CD14-positive monocyte (primary cell): ENCODE measurements at regions not wholly inside any gene's neighbourhood (a gene's known extent, or its start where the extent isn't known, plus 50 kb on each side); places are given as distances from the start of the nearest gene placed in this dataset.

Experiments
- DNase-seq, 3 donors: peaks; one replicate each; pipeline ENCODE4 v3.0.0-alpha.2; 2011 to 2022
- H2AFZ ChIP-seq: 2 replicates; pipeline ENCODE4 v1.6.0; 2012; ENCODE audit warnings: mild to moderate bottlenecking, low read depth, low read length, inconsistent platforms; ENCODE audit not compliant: insufficient read depth, poor library complexity, severe bottlenecking
- H3K27ac ChIP-seq, 2 donors: 1 replicate in 1 of 2; 2 replicates in 1 of 2; pipeline ENCODE4 v1.5.1; 2012 to 2013; ENCODE audit warnings: low read length in 2 of 2, control low read depth in 1 of 2, inconsistent platforms in 1 of 2, low read depth in 1 of 2, mild to moderate bottlenecking in 1 of 2
- H3K27me3 ChIP-seq, 2 donors: one replicate each; pipeline versions ENCODE4 v1.6.0 to v1.6.1; 2011 to 2013; ENCODE audit warnings: low read length in 2 of 2; ENCODE audit not compliant: control insufficient read depth in 2 of 2, insufficient read depth in 2 of 2
- H3K36me3 ChIP-seq, 2 donors: replicated peaks in 1 of 2; 1 replicate in 1 of 2; 2 replicates in 1 of 2; pipeline versions ENCODE4 v1.5.1 to v1.6.1; 2012 to 2013; ENCODE audit warnings: low read length in 2 of 2, control low read depth in 1 of 2, inconsistent platforms in 1 of 2, mild to moderate bottlenecking in 1 of 2; ENCODE audit not compliant: insufficient read depth in 2 of 2, control insufficient read depth in 1 of 2
- H3K4me1 ChIP-seq, 2 donors: 1 replicate in 1 of 2; 2 replicates in 1 of 2; pipeline versions ENCODE4 v1.5.1 to v1.6.1; 2012 to 2013; ENCODE audit warnings: low read length in 2 of 2, control low read depth in 1 of 2, inconsistent platforms in 1 of 2, mild to moderate bottlenecking in 1 of 2, moderate library complexity in 1 of 2; ENCODE audit not compliant: insufficient read depth in 2 of 2, control insufficient read depth in 1 of 2
- H3K4me2 ChIP-seq: replicated peaks from 2 replicates; pipeline ENCODE3; 2012; ENCODE audit warnings: low read length, moderate library complexity, mild to moderate bottlenecking; ENCODE audit not compliant: poor library complexity, severe bottlenecking; ENCODE audit errors: extremely low read depth
- H3K4me3 ChIP-seq, 3 experiments: fragments of 200-600 bp in 1 of 3; sonication (generic) in 1 of 3; replicated peaks in 1 of 3; 1 replicate in 2 of 3; 2 replicates in 1 of 3; pipeline ENCODE4 v1.5.1; 2011 to 2013; ENCODE audit warnings: low read length in 3 of 3, mild to moderate bottlenecking in 3 of 3, control low read depth in 2 of 3, low read depth in 2 of 3, inconsistent platforms in 1 of 3, moderate library complexity in 1 of 3
- H3K79me2 ChIP-seq: 2 replicates; pipeline ENCODE4 v1.6.0; 2012; ENCODE audit warnings: mild to moderate bottlenecking, control low read depth, inconsistent platforms, low read length, moderate library complexity; ENCODE audit not compliant: insufficient read depth
- H3K9ac ChIP-seq: 2 replicates; pipeline ENCODE4 v1.6.0; 2017; ENCODE audit warnings: low read length, mild to moderate bottlenecking; ENCODE audit not compliant: insufficient read depth, poor library complexity, severe bottlenecking
- H3K9me3 ChIP-seq, 2 donors: replicated peaks in 1 of 2; 1 replicate in 1 of 2; 2 replicates in 1 of 2; pipeline versions ENCODE4 v1.5.1 to v1.6.1; 2012 to 2013; ENCODE audit warnings: low read length in 2 of 2, control low read depth in 1 of 2; ENCODE audit not compliant: control insufficient read depth in 1 of 2, insufficient read depth in 1 of 2
- H4K20me1 ChIP-seq: 2 replicates; pipeline ENCODE4 v1.6.0; 2012; ENCODE audit warnings: mild to moderate bottlenecking, low read length, control low read depth, moderate library complexity; ENCODE audit not compliant: insufficient read depth
- H3K27ac Mint-ChIP-seq, 7 donors: one replicate each; pipeline ENCODE4 v1.8.0; 2020; ENCODE audit warnings: mild to moderate bottlenecking in 7 of 7, mixed read lengths in 7 of 7, moderate library complexity in 6 of 7, inconsistent platforms in 2 of 7
- H3K27me3 Mint-ChIP-seq, 3 donors: one replicate each; pipeline ENCODE4 v1.8.0; 2021 to 2022; ENCODE audit warnings: low read depth in 3 of 3, mild to moderate bottlenecking in 3 of 3, mixed read lengths in 3 of 3, moderate library complexity in 3 of 3, inconsistent platforms in 1 of 3
- H3K36me3 Mint-ChIP-seq, 2 donors: one replicate each; pipeline ENCODE4 v1.8.0; 2020; ENCODE audit warnings: mixed read lengths in 2 of 2, inconsistent platforms in 1 of 2, mild to moderate bottlenecking in 1 of 2
- H3K4me1 Mint-ChIP-seq: one replicate; pipeline ENCODE4 v1.8.0; 2020; ENCODE audit warnings: mild to moderate bottlenecking, mixed read lengths
- H3K4me3 Mint-ChIP-seq, 2 donors: one replicate each; pipeline ENCODE4 v1.8.0; 2020; ENCODE audit warnings: mild to moderate bottlenecking in 2 of 2, mixed read lengths in 2 of 2, moderate library complexity in 1 of 2
- H3K9me3 Mint-ChIP-seq, 7 donors: one replicate each; pipeline ENCODE4 v1.8.0; 2020 to 2022; ENCODE audit warnings: mixed read lengths in 7 of 7, mild to moderate bottlenecking in 6 of 7, moderate library complexity in 6 of 7, inconsistent platforms in 2 of 7
- WGBS: methylation state at CpG from one replicate; pipeline ENCODE4 v1.1.5; 2013; ENCODE audit warnings: missing lambda C conversion rate; ENCODE audit not compliant: insufficient coverage; 5-methylcytosine and 5-hydroxymethylcytosine counted together
- intact Hi-C, 2 donors: fragments of 100-400 bp; cut with micrococcal nuclease; formaldehyde crosslinking; loops; one replicate each; pipeline versions ENCODE4 v1.15.0 to v1.15.1; 2023
- TF ChIP-seq, protein P1 (sequence below): fragments of 200-600 bp; IDR thresholded peaks from one replicate; pipeline ENCODE4 v1.8.0; 2022; ENCODE audit warnings: antibody characterized with exemption, mild to moderate bottlenecking

DNA sequence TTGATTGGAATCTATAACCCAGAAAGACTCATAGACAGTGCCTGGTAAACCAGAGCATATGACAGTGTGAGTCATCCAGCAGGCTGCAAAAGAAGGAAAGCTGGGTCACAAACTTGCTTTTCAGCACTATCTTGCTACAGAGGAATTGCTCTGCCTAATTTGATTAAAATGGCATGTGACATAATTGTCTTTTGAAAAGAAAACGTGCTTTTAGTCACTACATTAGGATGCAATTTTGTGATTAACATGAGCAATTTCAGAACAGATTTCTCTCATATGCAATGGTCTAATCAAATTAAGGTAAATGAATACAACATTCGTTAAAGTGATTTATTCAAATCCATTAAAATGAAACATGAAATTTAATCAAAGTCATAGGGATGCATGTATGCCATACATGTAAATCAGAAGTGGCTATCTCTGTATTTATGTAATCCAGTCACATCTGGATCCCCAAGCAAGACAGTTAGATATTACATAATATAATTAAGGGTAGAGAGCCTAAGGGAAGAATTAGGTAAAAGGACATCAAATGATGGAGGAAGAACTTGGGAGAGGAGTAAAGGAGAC, 400.0 kb upstream of the HTR1E start:
- Histone ChIP-seq H3K9ac (no peak overlapping the region), H3K36me3 (no peaks in the 10 kb centered on the region), H3K4me1 (no peaks in the 10 kb centered on the region), H3K27me3 (no peaks in the 10 kb centered on the region), H3K27ac (no peak overlapping the region), H2AFZ (no peak overlapping the region), H3K4me3 (no peak overlapping the region), H3K79me2 (no peaks in the 10 kb centered on the region), H3K4me2 (no peak overlapping the region), H4K20me1 (no peaks in the 10 kb centered on the region), H3K9me3 (peaks cover 6 to 13% of the 10 kb centered on the region in 2 donors)
- Mint-ChIP-seq H3K36me3 (no peaks in the 10 kb centered on the region), H3K4me3 (no peak overlapping the region), H3K4me1 (no peaks in the 10 kb centered on the region), H3K27ac (no peak overlapping the region), H3K27me3 (no peaks in the 10 kb centered on the region), H3K9me3 (peaks cover 0 to 9% (median 5%) of the 10 kb centered on the region in 7 donors)
- TF ChIP-seq, protein P1, sequence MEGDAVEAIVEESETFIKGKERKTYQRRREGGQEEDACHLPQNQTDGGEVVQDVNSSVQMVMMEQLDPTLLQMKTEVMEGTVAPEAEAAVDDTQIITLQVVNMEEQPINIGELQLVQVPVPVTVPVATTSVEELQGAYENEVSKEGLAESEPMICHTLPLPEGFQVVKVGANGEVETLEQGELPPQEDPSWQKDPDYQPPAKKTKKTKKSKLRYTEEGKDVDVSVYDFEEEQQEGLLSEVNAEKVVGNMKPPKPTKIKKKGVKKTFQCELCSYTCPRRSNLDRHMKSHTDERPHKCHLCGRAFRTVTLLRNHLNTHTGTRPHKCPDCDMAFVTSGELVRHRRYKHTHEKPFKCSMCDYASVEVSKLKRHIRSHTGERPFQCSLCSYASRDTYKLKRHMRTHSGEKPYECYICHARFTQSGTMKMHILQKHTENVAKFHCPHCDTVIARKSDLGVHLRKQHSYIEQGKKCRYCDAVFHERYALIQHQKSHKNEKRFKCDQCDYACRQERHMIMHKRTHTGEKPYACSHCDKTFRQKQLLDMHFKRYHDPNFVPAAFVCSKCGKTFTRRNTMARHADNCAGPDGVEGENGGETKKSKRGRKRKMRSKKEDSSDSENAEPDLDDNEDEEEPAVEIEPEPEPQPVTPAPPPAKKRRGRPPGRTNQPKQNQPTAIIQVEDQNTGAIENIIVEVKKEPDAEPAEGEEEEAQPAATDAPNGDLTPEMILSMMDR, result no peak
- no CpG with 5 or more reads among the region's 2 CpGs for WGBS
- DNase-seq, result no peak
- intact Hi-C loops, result no loop called here

GRCh38 chr6:86536121-86536520, 401.2 kb upstream of the HTR1E start:
- no peaks in the 10 kb centered on the region for H3K27me3 ChIP-seq
- no peak overlapping the region for H3K4me3 ChIP-seq
- peaks cover 6 to 13% of the 10 kb centered on the region in 2 donors for H3K9me3 ChIP-seq
- H3K36me3 ChIP-seq, result no peaks in the 10 kb centered on the region
- DNase-seq, result no peak
- H3K4me3 Mint-ChIP-seq, result no peak overlapping the region
- H2AFZ ChIP-seq, result no peak overlapping the region
- no peak overlapping the region for H3K27ac ChIP-seq
- no peaks in the 10 kb centered on the region for H3K4me1 Mint-ChIP-seq
- H3K27ac Mint-ChIP-seq, result no peak overlapping the region
- H4K20me1 ChIP-seq, result no peaks in the 10 kb centered on the region
- H3K4me2 ChIP-seq, result no peak overlapping the region
- H3K4me1 ChIP-seq, result no peaks in the 10 kb centered on the region
- H3K9me3 Mint-ChIP-seq, result peaks cover 0 to 7% (median 3%) of the 10 kb centered on the region in 7 donors
- no peaks in the 10 kb centered on the region for H3K36me3 Mint-ChIP-seq
- no peaks in the 10 kb centered on the region for H3K79me2 ChIP-seq
- intact Hi-C loops, result no loop called here
- no peaks in the 10 kb centered on the region for H3K27me3 Mint-ChIP-seq
- TF ChIP-seq, protein P1, result no peak
- H3K9ac ChIP-seq, result no peak overlapping the region
